D341Med (cell line): ENCODE measurements at regions not wholly inside any gene's neighbourhood (a gene's known extent, or its start where the extent isn't known, plus 50 kb on each side); places are given as distances from the start of the nearest gene placed in this dataset.
"Not testable (repeated sequence)": the region's sequence is repeated elsewhere in the genome, so short reads cannot be mapped to it uniquely, and the experiment has no call there.

Source experiments
- DNase-seq: peaks from one replicate; pipeline ENCODE4 v3.0.0; 2012; ENCODE audit warnings: low spot score

DNA sequence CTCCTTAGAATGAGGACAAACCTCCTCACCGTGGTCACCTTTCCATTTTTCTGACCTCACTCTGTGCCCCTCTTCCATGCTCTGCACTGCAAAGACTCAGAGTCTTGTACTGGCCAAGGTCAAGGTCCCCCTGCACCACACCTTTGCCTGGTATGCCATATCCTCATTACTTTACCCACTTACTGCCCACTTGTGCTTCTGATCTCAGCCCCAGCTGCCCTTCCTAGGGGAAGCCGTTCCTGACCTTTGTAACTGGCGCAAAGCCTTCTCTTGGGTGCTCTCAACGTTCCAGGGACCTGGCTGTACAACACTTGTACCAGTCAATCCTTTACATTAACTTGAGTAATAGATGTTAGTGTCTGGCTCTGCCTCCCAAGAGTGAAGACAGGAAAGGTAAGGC, 256.0 kb downstream of the SV2B start:
- no peak for DNase-seq

DNA sequence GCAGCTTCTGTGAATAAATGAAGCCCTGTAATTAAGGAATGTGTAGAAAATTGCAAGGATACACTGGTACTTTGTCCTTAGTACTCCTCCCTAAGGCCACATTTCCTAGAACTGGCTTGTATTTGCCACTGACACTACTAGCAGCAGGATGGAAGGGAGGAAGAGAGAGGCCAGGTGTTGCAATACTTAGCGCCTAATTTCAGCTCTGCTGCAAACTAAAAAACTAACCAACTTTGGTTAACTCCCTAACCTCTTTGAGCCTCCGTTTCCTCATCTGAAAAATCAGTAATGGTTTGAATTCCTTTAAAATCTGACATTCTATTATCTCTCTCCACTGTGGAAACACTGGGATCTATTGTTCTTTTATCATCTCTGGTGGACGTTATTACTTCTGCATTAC, 257.0 kb downstream of the SV2B start:
- DNase-seq, result no peak

DNA sequence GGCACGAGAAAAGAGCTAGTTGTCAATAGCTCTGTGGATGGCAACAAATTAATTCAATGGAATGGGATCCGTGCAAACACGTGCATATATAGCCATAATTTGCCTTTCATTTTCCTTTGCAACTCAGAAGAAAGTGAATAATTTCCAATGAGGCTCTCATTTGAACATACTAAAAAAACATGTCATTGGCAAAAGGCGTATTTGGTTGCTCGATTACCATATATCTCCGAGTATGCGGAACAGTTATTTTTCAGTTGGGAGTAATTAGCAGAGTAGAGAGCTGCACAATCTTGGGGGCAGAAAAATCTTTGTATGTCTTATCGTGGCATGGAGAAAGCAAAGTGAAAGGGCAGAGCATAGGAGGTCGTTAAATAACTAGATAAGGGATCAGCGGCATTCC, 257.4 kb downstream of the SV2B start:
- DNase-seq, result no peak

DNA sequence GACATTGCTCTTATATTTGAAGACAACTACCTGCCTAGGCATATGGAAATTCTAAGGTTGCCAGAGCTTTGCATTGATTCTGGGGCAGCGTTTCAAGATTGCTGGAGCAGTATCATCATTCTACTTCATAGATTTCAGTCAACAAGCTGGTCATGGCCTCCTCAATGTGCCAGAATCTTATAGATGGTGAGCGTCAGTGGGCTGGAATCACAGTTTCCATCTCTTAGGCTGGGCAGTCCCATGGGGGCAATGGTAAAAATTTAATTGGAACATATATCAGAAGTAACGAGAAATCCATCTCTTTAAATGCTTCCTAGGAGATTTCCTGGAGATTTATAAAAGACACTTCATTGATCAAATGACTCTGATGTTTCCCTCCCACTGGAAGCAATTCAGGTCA, 258.3 kb downstream of the SV2B start:
- no peak for DNase-seq

DNA sequence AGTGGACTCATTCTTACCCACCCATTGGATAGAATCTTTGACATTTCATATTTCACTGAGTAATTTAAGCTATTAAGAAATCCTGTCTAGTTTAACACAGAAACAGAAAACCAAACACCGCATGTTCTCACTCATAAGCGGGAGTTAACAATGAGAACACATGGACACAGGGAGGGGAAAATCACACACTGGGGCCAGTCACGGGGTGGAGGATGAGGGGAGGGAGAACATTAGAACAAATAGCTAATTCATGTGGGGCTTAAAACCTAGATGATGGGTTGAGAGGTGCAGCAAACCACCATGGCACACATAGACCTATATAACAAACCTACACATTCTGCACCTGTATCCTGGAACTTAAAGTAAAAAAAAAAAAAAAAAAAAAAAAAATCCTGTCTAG, 261.6 kb downstream of the SV2B start:
- not testable (repeated sequence) for DNase-seq

DNA sequence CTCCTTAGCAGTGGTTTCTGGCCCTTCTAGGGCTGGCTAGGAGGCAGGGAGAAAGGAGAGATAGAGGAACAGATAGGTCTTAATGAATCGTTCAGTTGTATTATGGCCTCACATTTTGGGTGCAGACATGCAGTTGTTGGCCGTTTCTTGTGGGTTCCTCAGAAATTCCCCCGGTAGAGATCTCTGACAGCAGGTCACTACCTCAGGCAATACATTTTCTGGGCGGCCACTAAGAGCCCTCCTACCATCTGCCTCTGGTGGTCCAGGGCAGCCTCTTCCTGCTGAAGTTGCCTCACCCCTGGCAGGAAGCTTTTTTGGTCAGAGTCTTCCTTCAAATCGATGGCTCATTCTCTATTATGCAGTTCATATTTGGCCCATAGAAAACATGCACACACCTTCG, 266.1 kb downstream of the SV2B start:
- DNase-seq, result no peak

DNA sequence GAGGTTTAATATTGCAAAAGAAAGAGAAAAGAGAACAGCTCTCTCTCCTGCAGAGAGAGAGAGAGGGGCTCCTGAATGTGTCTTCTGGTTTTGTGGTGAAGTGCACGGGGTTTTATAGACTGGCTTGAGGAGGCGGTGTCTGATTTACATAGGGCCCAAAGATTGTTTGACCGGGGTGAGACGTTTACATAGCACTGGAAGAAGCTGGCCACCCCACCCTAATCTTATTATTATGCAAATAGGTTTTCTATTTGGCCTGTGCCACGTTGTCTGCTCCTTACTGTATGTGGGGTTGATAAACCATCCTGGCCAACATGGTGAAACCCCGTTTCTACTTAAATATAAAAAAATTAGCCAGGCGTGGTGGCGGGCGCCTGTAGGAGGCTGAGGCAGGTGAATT, 268.6 kb downstream of the SV2B start:
- DNase-seq, result no peak

DNA sequence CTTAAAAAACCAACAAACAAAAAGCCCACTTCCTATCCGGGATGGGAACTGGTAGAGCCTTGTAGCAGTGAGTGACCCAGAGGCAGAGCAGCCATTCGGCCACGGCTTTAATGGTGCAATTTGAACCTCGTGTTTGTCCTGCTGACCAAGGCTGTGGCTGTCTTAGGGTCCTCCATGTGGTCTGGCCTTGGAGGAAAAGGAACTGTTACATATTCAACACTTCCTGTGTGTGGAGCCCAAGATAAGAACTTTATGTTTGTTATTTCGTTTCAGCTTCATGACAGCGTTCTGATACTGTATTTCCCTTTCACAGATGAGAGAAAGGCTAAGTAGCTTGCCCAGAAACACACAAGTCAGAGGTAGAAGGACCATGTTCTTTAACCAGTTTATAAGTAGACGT, 269.8 kb downstream of the SV2B start:
- DNase-seq, result no peak

DNA sequence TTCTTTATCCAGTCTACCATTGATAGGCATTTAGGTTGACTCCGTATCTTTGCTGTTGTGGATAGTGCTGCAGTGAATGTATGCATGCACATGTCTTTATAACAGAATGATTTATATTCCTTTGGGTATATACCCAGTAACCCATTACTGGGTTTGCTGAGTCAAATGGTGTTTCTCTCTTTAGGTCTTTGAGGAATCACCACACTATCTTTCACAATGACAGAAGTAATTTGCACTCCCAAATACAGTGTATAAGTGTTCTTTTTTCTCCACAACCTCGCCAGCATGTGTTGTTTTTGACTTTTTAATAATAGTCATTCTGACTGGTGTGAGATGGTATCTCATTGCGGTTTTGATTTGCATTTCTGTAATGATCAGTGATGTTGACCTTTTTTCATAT, 271.3 kb downstream of the SV2B start:
- not testable (repeated sequence) for DNase-seq

DNA sequence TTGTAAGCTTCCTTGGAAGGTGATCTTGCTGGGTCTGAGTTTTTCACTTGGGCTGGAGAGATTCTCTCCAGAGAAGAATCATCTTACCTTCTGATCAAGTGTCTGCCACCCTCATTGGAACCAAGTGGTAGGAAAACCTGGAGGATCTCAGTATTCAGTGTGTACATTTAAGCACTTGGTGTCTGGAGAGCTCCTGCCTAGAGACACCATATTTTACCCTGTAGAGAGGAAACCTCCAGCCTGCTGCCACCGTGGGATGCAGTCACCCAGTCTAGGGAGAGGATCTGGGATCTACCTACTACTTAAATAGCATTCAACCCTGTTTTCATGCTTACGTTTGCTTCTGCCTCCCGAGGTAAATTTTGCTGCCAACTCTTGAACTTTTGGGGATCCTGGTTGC, 274.3 kb downstream of the SV2B start:
- DNase-seq, result no peak

DNA sequence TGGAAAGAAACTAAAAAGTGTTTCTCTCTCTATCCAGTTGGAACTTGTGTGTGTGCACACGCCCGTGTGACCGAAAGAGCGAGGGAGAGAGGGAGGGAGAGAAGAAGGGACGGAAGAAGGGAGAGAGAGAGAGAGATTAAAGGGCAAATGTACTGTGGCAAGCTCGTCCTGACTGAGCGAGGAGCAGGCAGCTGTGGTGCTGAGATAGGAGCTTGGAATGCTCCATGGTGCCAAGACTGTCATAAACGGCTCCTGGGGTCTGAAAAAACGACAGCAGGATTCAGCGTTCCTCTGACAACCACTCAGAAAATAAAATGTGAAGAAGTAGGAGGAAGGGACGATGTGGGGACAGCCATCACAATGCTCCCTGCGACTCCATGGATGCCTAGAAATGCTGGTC, 276.0 kb downstream of the SV2B start:
- DNase-seq, result no peak

DNA sequence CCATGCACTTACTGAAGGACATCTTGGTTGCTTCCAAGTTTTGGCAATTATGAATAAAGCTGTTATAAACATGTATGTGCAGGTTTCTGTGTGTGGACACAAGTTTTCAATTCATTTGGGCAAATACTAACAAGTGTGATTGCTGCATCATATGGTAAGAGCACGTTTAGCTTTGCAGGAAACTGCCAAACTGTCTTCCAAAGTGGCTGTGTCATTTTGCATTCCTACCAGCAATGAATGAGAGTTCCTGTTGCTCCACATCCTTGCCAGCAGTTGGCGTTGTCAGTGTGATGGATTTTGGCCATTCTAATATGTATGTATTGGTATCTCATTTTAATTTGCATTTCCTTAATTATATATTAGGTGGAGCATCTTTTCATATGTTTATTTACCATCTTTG, 280.1 kb downstream of the SV2B start:
- DNase-seq, result no peak

DNA sequence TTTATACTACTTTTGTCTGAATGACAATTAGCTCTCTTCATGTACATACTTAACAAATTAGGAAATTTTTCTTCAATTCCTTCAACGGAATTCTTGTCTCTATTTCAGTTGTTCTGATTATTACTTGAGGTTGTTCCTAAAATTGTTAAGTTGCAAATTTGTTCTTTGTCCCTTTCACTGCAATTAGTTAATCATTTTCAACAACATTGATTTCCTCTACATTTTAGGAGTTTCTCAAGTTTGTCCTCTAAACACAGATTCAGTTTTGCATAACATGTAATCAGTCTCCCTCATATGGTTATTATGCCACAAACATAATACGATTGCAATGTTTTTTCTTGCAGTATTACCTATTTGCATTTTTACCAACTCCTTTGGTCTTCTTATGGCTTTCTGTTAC, 283.5 kb downstream of the SV2B start:
- no peak for DNase-seq

DNA sequence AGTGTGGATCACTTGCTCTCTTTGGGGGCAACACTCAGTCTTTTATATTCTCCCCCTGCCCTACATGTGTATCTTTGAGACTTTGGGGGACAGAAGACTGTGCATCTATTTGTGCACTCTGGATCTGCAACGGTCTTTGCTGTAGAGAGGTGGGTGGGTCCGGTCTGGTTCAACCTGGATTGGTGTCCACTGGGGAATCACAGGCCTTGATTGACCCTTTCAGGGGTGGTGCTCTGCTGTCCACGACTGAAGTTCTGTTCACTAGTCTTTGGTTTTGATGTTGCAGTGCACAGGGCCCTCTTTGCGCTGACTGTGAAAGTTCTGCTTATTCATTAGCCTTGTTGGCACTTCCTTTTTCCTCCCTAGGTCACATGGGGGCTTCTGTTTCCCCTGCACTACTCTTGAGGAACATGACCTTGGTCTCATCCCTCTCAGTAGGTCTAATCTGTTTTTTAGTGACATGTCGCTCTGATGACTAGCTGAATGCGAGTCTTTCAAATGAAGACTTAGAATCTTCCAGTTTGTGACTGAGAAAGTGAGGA, 284.2 kb downstream of the SV2B start:
- no peak for DNase-seq

DNA sequence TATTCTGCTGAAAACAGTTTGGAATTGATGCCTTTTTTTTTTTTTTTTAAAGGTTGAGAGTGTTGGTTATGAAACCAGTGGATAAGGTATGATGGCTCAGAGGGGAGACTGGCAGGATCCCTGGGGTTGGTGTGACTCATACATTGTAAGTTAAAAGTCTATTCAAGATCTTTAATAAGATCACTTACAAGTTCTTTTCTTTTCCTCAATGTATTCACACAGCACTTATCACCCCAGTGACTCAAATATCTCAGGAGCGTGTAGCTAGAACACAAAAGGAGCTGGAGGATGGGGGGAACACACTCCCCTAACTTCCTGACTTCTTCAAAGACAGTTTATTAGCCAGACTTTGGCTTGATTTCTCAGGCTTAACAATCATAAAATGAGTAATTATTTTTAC, 285.3 kb downstream of the SV2B start:
- DNase-seq, result no peak

DNA sequence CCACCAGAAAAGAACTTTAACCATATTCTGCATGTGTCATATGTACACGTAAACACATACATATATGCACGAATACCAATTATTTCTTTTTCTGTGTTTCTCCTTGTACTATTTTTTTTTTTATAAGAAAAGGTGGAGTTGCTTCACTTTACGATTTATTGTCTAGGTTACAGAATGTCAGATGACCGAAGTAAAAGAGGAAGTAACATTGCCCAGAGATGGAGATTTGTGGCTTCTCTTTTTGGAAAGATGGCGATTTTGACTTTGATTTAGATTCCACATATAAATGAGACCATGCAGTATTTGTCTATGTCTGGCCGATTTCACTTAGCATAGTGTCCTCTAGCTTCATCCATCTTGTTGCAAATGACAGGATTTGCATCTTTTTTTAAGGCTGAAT, 293.1 kb downstream of the SV2B start:
- DNase-seq, result no peak

DNA sequence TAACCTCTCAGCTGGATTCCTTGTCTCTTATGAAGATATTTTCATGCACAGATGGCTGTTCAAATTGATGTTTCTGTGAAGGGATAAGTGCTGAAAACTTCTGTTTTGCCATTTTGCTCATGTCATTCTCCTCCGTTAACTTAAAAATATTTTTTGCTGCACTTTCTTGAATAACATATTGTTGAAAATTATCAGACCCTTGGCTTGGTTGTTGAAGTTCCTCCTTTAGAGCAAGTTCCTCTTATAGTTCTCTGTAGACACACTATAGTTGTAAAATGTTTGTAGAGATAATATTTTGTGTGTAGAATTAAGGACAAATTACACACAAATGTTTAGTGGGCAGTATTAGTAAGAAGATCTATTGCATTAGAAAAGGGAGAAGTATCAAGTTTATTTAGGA, 300.4 kb downstream of the SV2B start:
- no peak for DNase-seq

DNA sequence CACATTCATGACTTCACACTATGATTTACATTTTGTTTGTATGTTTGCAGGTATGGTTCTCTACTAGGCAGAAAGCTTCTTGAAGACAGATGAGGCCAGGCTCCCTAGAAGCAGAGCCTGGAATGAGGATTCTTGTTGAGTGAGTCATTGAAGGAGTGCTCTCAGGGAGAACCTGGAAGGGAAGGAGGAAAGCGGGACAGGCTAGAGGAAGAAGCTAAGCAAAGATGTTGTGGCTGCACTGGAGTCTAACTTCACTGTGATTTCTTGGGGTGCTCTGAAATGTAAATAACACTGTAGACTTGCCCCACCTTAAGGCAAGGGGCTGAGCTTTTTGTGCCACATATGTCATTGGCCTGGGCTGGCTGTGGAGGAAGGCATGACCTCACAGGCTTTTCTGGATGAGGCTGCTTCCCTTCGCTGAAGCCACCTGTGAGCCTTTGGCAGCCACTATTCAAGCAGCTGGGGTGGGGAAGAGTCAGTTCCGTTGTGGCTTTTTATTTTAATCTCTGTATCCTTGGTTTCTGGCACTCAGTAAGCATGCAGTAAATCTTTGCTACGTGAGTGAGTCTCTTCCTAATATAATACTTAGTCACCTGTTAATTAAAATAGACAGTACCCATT, 307.3 kb downstream of the SV2B start:
- DNase-seq, result no peak

DNA sequence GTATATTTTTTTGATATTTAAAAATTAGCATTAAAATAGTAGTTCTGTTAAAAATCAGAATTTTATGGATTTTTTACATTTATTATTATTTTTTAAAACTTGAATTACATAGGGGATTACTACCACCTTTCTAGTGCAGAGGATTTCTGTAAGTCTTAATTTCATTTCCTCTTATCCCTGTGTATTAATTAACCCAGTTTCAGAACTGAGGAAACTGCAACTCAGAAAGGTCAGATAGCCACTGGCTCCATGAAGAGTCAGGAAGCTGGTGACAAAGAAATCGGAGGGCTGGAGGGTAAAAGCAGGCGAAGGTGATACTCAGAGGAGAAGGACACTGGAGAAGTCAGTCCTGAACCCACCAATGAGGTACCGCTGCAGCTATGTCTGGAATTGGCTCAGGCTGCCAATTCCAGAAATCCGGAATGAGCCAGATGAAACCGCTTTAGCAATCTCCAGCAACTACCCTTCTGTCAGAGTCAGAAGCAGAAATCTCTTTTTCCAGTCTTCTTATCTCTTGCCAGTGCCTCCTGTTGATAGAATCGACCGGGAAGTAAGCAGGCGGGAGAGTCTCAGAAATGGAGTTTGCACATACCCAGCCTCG, 308.5 kb downstream of the SV2B start:
- no peak for DNase-seq

DNA sequence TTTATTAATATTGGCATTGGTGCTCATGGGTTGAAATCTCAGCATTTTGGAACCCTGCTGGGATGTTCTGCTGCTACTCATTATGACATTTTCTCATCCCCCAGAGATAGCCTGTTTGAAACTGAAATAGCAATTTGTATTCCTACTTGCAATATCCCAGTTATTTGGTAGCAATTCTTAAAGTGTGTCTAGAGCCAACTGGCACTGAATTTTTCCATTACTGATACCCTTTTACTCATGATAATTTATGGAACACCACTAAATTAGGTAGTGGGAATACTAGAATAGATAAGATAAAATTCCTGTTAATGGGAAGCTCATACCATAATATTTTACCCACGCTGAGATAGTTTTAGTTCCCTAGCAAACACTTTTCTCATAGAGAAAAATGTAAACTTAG, 309.3 kb downstream of the SV2B start:
- no peak for DNase-seq

DNA sequence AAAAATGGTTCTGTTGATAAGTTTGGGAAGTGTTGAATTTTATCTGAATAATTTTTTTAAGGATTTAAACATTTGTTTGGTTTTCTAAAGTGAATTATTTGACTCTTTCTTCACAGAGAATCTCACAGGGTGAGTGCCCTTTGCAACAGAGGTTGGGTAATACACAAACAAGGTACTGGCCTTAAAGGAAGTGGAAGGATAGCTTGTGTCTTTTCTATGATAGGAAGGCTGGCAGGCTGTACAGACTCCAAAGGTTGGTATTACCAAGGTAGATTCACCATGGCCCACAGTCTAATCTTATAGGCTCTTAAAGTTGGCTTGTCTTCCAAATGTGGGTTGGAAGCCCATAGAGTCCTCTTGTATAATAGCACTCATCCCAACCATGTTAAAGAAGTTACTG, 311.5 kb downstream of the SV2B start:
- no peak for DNase-seq

DNA sequence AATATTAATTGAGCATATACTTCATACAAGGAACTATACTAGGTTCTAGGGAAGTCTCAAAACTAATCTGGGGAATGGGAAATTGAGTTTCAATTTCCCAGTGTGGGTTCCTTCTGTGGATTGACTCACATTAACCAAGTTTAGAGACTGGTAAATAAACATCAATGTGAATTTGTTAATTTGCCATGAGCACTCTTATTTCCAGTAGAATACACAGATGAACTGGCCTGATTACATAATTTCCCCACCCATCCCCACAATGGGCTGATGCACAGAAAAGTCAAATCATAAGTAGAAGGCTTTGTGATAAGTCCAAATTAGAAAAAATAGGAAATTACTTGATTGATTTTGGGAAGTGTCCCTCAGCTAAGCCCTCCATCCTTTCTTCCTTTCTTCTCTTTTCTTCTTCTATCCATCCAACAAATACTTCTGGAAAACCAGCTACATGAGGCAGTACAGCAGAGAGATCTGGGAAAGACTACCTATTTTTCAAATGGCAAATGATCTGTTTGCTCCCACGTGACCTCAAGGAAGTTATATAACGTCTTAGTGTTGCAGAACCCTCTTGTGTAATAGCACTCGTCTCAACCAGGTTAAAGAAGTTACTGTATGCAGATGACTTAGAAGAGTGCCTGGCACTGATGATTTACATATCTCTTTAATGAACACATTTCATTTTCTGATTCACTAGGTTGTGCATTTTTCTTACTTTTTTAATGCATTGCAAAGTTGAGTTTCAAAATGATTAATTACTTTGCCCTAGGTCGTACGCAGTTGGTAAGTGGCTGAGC, 312.3 kb downstream of the SV2B start:
- DNase-seq, result no peak

DNA sequence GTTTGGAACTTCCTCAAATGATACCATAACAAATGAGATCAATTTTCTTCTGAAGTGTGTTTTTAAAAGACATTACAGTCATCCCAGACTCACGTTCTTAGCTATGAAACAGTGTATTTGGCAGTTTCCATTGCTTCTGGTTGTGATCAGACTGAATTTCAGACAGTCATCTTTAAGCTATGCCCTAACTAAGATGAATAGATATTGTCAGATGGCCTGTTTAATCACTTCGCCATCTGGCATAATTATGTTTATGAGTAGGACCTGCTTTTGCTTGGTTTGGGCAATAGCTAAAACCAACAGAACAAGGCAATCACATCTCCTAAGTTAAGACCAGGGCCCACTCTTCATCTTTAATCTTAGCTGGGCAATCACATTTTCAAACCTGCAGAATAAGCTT, 313.1 kb downstream of the SV2B start:
- no peak for DNase-seq
